Osteocyte (in vitro differentiated cells): ENCODE measurements at regions not wholly inside any gene's neighbourhood (a gene's known extent, or its start where the extent isn't known, plus 50 kb on each side); places are given as distances from the start of the nearest gene placed in this dataset.
"Not testable (repeated sequence)": the region's sequence is repeated elsewhere in the genome, so short reads cannot be mapped to it uniquely, and the experiment has no call there.

Source experiments
- DNase-seq: peaks from one replicate; pipeline ENCODE4 v3.0.0; 2021; ENCODE audit warnings: mixed read lengths; ENCODE audit not compliant: unreplicated experiment; ENCODE audit errors: extremely low spot score
- H3K27ac Mint-ChIP-seq: one replicate; pipeline ENCODE4 v1.8.0; 2021; ENCODE audit warnings: mild to moderate bottlenecking, mixed read lengths; ENCODE audit not compliant: unreplicated experiment
- H3K27me3 Mint-ChIP-seq: one replicate; pipeline ENCODE4 v1.8.0; 2021; ENCODE audit warnings: mixed read lengths; ENCODE audit not compliant: unreplicated experiment
- H3K36me3 Mint-ChIP-seq: one replicate; pipeline ENCODE4 v1.8.0; 2021; ENCODE audit warnings: mixed read lengths; ENCODE audit not compliant: unreplicated experiment
- H3K4me1 Mint-ChIP-seq: one replicate; pipeline ENCODE4 v1.8.0; 2021; ENCODE audit warnings: mixed read lengths; ENCODE audit not compliant: unreplicated experiment
- H3K4me3 Mint-ChIP-seq: one replicate; pipeline ENCODE4 v1.8.0; 2021; ENCODE audit warnings: mild to moderate bottlenecking, moderate library complexity, mixed read lengths; ENCODE audit not compliant: unreplicated experiment
- H3K9me3 Mint-ChIP-seq: one replicate; pipeline ENCODE4 v1.8.0; 2021; ENCODE audit warnings: mixed read lengths; ENCODE audit not compliant: unreplicated experiment
- TF ChIP-seq, protein P1 (sequence below): fragments of 200-600 bp; sonication (generic); IDR thresholded peaks from 2 replicates; pipeline ENCODE4 v1.5.0; 2021; ENCODE audit warnings: antibody characterized with exemption, mild to moderate bottlenecking, moderate library complexity

DNA sequence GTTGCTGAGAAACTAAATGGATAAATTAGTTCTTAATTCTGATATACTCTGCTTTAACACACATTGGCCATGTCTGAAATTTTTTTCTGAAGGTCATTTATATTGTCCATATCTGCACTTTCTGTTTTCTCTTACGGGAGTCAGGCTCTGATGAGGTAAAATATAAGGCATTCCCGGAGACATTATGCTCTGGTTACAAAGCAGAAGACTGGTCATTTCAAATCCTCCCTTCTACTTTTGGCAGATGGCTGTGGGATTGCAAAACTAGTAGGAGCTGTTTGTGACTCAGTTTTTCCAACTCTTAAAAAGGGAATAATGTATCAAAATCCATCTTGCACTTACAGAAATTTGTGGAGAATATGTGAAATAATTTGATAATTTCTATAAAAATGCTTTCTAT lies 92.2 kb upstream of the CPHXL start:
- no peak overlapping the region for H3K27ac Mint-ChIP-seq
- H3K4me1 Mint-ChIP-seq = no peaks in the 10 kb centered on the region
- no peaks in the 10 kb centered on the region for H3K36me3 Mint-ChIP-seq
- no peaks in the 10 kb centered on the region for H3K27me3 Mint-ChIP-seq
- TF ChIP-seq, protein P1, sequence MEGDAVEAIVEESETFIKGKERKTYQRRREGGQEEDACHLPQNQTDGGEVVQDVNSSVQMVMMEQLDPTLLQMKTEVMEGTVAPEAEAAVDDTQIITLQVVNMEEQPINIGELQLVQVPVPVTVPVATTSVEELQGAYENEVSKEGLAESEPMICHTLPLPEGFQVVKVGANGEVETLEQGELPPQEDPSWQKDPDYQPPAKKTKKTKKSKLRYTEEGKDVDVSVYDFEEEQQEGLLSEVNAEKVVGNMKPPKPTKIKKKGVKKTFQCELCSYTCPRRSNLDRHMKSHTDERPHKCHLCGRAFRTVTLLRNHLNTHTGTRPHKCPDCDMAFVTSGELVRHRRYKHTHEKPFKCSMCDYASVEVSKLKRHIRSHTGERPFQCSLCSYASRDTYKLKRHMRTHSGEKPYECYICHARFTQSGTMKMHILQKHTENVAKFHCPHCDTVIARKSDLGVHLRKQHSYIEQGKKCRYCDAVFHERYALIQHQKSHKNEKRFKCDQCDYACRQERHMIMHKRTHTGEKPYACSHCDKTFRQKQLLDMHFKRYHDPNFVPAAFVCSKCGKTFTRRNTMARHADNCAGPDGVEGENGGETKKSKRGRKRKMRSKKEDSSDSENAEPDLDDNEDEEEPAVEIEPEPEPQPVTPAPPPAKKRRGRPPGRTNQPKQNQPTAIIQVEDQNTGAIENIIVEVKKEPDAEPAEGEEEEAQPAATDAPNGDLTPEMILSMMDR = no peak
- no peak overlapping the region for H3K4me3 Mint-ChIP-seq
- DNase-seq = no peak
- H3K9me3 Mint-ChIP-seq = no peaks in the 10 kb centered on the region

DNA sequence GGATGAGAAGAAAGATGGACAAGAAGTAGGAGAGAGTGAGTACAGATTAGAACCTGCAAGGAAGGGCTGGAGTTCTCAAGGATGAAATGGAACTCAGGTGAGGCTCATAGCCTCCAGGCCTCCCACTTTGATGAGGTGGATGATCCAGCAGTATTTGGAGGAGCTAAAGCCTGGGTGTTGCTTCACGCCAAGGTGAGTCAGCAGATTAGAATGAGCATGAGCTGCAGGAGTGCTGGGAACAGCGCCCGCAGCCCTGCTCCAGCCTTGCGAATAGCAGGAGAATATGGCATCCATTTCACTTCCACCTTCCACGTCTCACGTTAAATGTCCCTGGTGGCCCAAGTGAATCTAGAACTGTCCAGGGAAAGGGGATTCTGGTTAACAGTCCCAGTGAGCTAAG lies 94.4 kb upstream of the CPHXL start:
- no peak overlapping the region for H3K27ac Mint-ChIP-seq
- H3K4me1 Mint-ChIP-seq = no peaks in the 10 kb centered on the region
- no peak for DNase-seq
- peaks cover under 1% of the 10 kb centered on the region for H3K9me3 Mint-ChIP-seq
- no peak overlapping the region for H3K4me3 Mint-ChIP-seq
- TF ChIP-seq, protein P1 = no peak
- no peaks in the 10 kb centered on the region for H3K27me3 Mint-ChIP-seq
- no peaks in the 10 kb centered on the region for H3K36me3 Mint-ChIP-seq

DNA sequence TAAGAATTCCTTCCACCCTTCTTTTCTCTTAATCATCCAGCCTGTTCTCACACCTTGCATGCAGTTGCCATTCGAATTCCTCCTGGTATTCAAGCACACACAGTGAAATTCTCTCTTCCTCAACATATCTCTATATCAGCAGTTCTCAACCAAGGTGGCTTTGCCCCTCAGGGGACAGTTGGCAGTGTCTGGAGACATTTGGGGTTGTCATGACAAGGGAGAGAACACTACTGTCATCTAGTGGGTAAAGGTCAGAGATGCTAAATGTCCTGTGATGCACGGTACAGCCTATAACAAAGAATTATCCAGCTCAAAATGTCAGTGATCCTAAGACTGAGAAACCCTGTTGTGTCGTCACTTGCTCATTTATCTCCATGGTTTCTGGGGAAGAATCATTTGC lies 94.8 kb upstream of the CPHXL start:
- H3K27me3 Mint-ChIP-seq = no peaks in the 10 kb centered on the region
- no peak overlapping the region for H3K4me3 Mint-ChIP-seq
- H3K4me1 Mint-ChIP-seq = no peaks in the 10 kb centered on the region
- TF ChIP-seq, protein P1 = no peak
- H3K36me3 Mint-ChIP-seq = no peaks in the 10 kb centered on the region
- peaks cover 3% of the 10 kb centered on the region for H3K9me3 Mint-ChIP-seq
- H3K27ac Mint-ChIP-seq = no peak overlapping the region
- no peak for DNase-seq

DNA sequence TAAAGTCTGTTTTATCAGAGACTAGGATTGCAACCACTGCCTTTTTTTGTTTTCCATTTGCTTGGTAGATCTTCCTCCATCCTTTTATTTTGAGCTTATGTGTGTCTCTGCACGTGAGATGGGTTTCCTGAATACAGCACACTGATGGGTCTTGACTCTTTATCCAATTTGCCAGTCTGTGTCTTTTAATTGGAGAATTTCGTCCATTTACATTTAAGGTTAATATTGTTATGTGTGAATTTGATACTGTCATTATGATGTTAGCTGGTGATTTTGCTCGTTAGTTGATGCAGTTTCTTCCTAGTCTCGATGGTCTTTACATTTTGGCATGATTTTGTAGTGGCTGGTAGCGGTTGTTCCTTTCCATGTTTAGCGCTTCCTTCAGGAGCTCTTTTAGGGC lies 99.5 kb upstream of the CPHXL start:
- H3K36me3 Mint-ChIP-seq, H3K4me3 Mint-ChIP-seq, H3K27ac Mint-ChIP-seq, DNase-seq, H3K27me3 Mint-ChIP-seq, H3K4me1 Mint-ChIP-seq: not testable (repeated sequence)
- H3K9me3 Mint-ChIP-seq = peaks cover 17% of the 10 kb centered on the region

- H3K27me3 Mint-ChIP-seq, DNase-seq, H3K36me3 Mint-ChIP-seq, H3K27ac Mint-ChIP-seq, H3K4me3 Mint-ChIP-seq, H3K4me1 Mint-ChIP-seq: not testable (repeated sequence)
- H3K9me3 Mint-ChIP-seq = peaks cover 19% of the 10 kb centered on the region
Measured at GRCh38 chr16:75827372-75828038, 101.2 kb upstream of the CPHXL start.

- not testable (repeated sequence) for H3K4me3 Mint-ChIP-seq, H3K27ac Mint-ChIP-seq, H3K27me3 Mint-ChIP-seq, H3K36me3 Mint-ChIP-seq, DNase-seq, H3K4me1 Mint-ChIP-seq
- H3K9me3 Mint-ChIP-seq = peaks cover 22% of the 10 kb centered on the region
Measured at GRCh38 chr16:75833385-75833784, 107.1 kb upstream of the CPHXL start.
